ENCODE measurements at regions not wholly inside any gene's neighbourhood (a gene's known extent, or its start where the extent isn't known, plus 50 kb on each side); places are given as distances from the start of the nearest gene placed in this dataset.

DNA sequence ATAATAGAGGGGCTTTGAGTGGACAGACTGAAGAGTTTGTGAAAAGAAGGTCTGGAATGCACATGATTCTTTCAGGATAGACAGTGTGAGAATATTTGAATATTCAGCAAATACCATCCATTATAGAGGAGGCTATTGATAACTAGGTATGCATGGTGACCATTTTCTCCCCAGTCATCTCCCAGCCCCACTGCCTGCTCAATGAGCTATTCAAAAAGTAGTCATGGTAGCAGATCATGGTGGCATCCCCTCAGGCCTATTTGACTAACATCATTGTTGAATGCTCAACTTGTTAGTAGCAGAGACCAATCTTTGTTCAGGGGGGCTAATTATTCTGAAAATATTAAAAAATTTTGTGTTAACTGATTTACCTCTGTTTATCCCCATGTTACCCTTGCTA lies 311.6 kb downstream of the S1PR1 start:
- DNase-seq (ENCODE audit: low read depth, low spot score), result no peak
- no peak overlapping the region for H3K4me2 ChIP-seq (ENCODE audit: insufficient read depth, low read length)
- TF ChIP-seq MYC (IDR thresholded peaks at IDR 0.05; ENCODE audit: low read depth, low read length), result no peak
- TF ChIP-seq POLR2A (IDR thresholded peaks at IDR 0.05; ENCODE audit: low read depth, low read length), result no peak
- TF ChIP-seq, protein P1, sequence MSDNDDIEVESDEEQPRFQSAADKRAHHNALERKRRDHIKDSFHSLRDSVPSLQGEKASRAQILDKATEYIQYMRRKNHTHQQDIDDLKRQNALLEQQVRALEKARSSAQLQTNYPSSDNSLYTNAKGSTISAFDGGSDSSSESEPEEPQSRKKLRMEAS (IDR thresholded peaks at IDR 0.05; ENCODE audit: insufficient read depth, insufficient read length), result no peak
- no peak for TF ChIP-seq JUN (IDR thresholded peaks at IDR 0.05; ENCODE audit: borderline replicate concordance, insufficient read depth, insufficient read length, low read depth)
- TF ChIP-seq, protein P2, sequence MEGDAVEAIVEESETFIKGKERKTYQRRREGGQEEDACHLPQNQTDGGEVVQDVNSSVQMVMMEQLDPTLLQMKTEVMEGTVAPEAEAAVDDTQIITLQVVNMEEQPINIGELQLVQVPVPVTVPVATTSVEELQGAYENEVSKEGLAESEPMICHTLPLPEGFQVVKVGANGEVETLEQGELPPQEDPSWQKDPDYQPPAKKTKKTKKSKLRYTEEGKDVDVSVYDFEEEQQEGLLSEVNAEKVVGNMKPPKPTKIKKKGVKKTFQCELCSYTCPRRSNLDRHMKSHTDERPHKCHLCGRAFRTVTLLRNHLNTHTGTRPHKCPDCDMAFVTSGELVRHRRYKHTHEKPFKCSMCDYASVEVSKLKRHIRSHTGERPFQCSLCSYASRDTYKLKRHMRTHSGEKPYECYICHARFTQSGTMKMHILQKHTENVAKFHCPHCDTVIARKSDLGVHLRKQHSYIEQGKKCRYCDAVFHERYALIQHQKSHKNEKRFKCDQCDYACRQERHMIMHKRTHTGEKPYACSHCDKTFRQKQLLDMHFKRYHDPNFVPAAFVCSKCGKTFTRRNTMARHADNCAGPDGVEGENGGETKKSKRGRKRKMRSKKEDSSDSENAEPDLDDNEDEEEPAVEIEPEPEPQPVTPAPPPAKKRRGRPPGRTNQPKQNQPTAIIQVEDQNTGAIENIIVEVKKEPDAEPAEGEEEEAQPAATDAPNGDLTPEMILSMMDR (IDR thresholded peaks at IDR 0.05; ENCODE audit: extremely low read depth in 1 of 2, insufficient read depth in 1 of 2, low read depth in 1 of 2, low read length in 2 of 2), result no peak
- TF ChIP-seq POLR2AphosphoS5 (IDR thresholded peaks at IDR 0.05; ENCODE audit: insufficient read depth, low read depth, low read length), result no peak
- TF ChIP-seq EZH2 (IDR thresholded peaks at IDR 0.05; ENCODE audit: borderline replicate concordance, low read depth, low read length, severe bottlenecking), result no peak
- TF ChIP-seq GATA2 (IDR thresholded peaks at IDR 0.05; ENCODE audit: insufficient read depth, insufficient read length, low read depth, low read length), result no peak
- TF ChIP-seq FOS (IDR thresholded peaks at IDR 0.05; ENCODE audit: borderline replicate concordance, insufficient read depth, low read length), result no peak
- no TSS peak for BruUV-seq (replicated peaks)
- no peaks in the 10 kb centered on the region for H3K79me2 ChIP-seq (ENCODE audit: control insufficient read depth, insufficient read depth, low read length)
- no peaks in the 10 kb centered on the region for H3K9me3 ChIP-seq (replicated peaks; ENCODE audit: control insufficient read depth, insufficient read depth, low read length)
- no peaks in the 10 kb centered on the region for H3K9me1 ChIP-seq (replicated peaks; ENCODE audit: control insufficient read depth, extremely low read depth, insufficient read depth, low read length)
- H3K4me1 ChIP-seq (ENCODE audit: control insufficient read depth, extremely low read depth, insufficient read depth, low read length), result no peaks in the 10 kb centered on the region
- ChIA-PET POLR2A (no interaction called here), CTCF (no interaction called here)
- H3K27me3 ChIP-seq (ENCODE audit: control insufficient read depth in 2 of 2, insufficient read depth in 2 of 2, low read length in 2 of 2), result peaks cover 0 to 2% of the 10 kb centered on the region in 2 experiments
- no peak for FAIRE-seq
- dilution Hi-C loops (cut with MboI; ENCODE audit: extremely low pct_ligation_motif_present, low sequenced_read_pairs) (no loop called here), intact Hi-C loops (cut with micrococcal nuclease) (no loop called here)
- H2AFZ ChIP-seq (ENCODE audit: low read depth, low read length), result no peak overlapping the region
- no peak overlapping the region for H3K27ac ChIP-seq (ENCODE audit: insufficient read depth, low read depth, low read length)
- no peak overlapping the region for H3K4me3 ChIP-seq (replicated peaks in 1 of 3; ENCODE audit: insufficient read depth in 1 of 3, low read depth in 1 of 3, low read length in 3 of 3)
- no peaks in the 10 kb centered on the region for H3K36me3 ChIP-seq (ENCODE audit: control insufficient read depth in 2 of 2, extremely low read depth in 1 of 2, insufficient read depth in 2 of 2, low read length in 2 of 2)
- no peaks in the 10 kb centered on the region for H4K20me1 ChIP-seq (replicated peaks; ENCODE audit: control insufficient read depth, extremely low read depth, insufficient read depth, low read length)
- no peak overlapping the region for H3K9ac ChIP-seq (replicated peaks; ENCODE audit: extremely low read depth, insufficient read depth, low read length)
